ENCODE measurements at regions not wholly inside any gene's neighbourhood (a gene's known extent, or its start where the extent isn't known, plus 50 kb on each side); places are given as distances from the start of the nearest gene placed in this dataset.

DNA sequence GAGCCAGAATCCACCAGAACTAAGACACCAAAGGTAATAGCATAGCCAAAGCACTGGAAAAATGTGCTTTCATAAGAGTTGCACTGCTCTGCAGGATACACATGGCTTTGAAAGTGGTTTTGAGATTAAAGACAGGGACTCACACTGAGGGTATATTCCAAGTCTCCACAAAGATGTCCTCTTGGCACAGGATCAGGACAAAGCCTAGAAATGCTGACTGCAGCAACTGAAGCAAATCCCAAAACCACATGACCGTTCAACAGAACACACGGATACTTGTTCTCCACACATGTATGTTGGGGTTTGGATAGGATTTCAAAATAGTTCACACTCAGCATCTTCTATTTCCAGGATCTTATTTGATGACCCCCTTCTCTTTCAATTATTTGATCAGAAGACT lies 364.3 kb upstream of the HSF2 start:
- H3K36me3 ChIP-seq (ENCODE audit: control insufficient read depth, insufficient read depth, low read length) = no peaks in the 10 kb centered on the region
- in situ Hi-C loops (cut with MboI) (no loop called here), intact Hi-C loops (cut with micrococcal nuclease) (no loop called here)
- no peak overlapping the region for H2AFZ ChIP-seq (ENCODE audit: low read depth, low read length)
- H3K4me3 ChIP-seq = no peak overlapping the region
- no peak overlapping the region for H3K4me2 ChIP-seq (ENCODE audit: insufficient read depth, low read length)
- BruUV-seq (replicated peaks) = no TSS peak
- TF ChIP-seq FOXJ3 (CRISPR knock-in tag; IDR thresholded peaks at IDR 0.05) (no peak), ZNF282 (CRISPR knock-in tag; IDR thresholded peaks at IDR 0.05) (no peak), MYNN (IDR thresholded peaks at IDR 0.05) (no peak), MYNN (CRISPR knock-in tag; IDR thresholded peaks at IDR 0.05) (no peak), LARP7 (IDR thresholded peaks at IDR 0.05) (no peak), ZZZ3 (IDR thresholded peaks at IDR 0.05) (no peak)
- TF ChIP-seq, protein P1, sequence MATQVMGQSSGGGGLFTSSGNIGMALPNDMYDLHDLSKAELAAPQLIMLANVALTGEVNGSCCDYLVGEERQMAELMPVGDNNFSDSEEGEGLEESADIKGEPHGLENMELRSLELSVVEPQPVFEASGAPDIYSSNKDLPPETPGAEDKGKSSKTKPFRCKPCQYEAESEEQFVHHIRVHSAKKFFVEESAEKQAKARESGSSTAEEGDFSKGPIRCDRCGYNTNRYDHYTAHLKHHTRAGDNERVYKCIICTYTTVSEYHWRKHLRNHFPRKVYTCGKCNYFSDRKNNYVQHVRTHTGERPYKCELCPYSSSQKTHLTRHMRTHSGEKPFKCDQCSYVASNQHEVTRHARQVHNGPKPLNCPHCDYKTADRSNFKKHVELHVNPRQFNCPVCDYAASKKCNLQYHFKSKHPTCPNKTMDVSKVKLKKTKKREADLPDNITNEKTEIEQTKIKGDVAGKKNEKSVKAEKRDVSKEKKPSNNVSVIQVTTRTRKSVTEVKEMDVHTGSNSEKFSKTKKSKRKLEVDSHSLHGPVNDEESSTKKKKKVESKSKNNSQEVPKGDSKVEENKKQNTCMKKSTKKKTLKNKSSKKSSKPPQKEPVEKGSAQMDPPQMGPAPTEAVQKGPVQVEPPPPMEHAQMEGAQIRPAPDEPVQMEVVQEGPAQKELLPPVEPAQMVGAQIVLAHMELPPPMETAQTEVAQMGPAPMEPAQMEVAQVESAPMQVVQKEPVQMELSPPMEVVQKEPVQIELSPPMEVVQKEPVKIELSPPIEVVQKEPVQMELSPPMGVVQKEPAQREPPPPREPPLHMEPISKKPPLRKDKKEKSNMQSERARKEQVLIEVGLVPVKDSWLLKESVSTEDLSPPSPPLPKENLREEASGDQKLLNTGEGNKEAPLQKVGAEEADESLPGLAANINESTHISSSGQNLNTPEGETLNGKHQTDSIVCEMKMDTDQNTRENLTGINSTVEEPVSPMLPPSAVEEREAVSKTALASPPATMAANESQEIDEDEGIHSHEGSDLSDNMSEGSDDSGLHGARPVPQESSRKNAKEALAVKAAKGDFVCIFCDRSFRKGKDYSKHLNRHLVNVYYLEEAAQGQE (IDR thresholded peaks at IDR 0.05; ENCODE audit: borderline replicate concordance) = no peak
- TF ChIP-seq, protein P1 (CRISPR knock-in tag; IDR thresholded peaks at IDR 0.05; ENCODE audit: low read depth) = no peak
- H4K20me1 ChIP-seq (replicated peaks; ENCODE audit: control insufficient read depth, insufficient read depth, low read length) = no peaks in the 10 kb centered on the region
- no peaks in the 10 kb centered on the region for H3K27me3 ChIP-seq (ENCODE audit: control insufficient read depth in 2 of 2, insufficient read depth in 2 of 2, low read length in 2 of 2)
- 3% methylated on average over 2 of the region's 2 CpGs for WGBS (ENCODE audit: insufficient coverage, low coverage, missing lambda C conversion rate)
- no peaks in the 10 kb centered on the region; the same call in 1 of the 2 replicates for H3K9me3 ChIP-seq (replicated peaks; ENCODE audit: control insufficient read depth, insufficient read depth, low read depth, low read length)
- no peaks in the 10 kb centered on the region for H3K79me2 ChIP-seq (ENCODE audit: control insufficient read depth, insufficient read depth, low read length)
- no peaks in the 10 kb centered on the region for H3K9me1 ChIP-seq (ENCODE audit: control insufficient read depth, insufficient read depth, low read length)
- ChIA-PET CTCF (ENCODE audit: low intra/inter-chr PET ratio) (no interaction called here), POLR2A (no interaction called here)
- H3K27ac ChIP-seq (ENCODE audit: extremely low read depth, low read depth, low read length) = no peak overlapping the region
- ATAC-seq (no peak), FAIRE-seq (no peak), DNase-seq (ENCODE audit: extremely low read depth in 1 of 4, low spot score in 3 of 4) (no peak)
- no peak overlapping the region for H3K9ac ChIP-seq (ENCODE audit: insufficient read depth in 1 of 2, low read depth in 2 of 2, low read length in 2 of 2)
- no peaks in the 10 kb centered on the region for H3K4me1 ChIP-seq (replicated peaks in 1 of 2; ENCODE audit: control insufficient read depth in 2 of 2, insufficient read depth in 2 of 2, low read length in 2 of 2)

All from K562 (cell line).